Type B pancreatic cell (in vitro differentiated cells): ENCODE measurements at regions not wholly inside any gene's neighbourhood (a gene's known extent, or its start where the extent isn't known, plus 50 kb on each side); places are given as distances from the start of the nearest gene placed in this dataset.

ENCODE experiments used
- DNase-seq: peaks from one replicate; pipeline ENCODE4 v3.0.0; 2021; ENCODE audit warnings: mixed read lengths; ENCODE audit not compliant: unreplicated experiment; ENCODE audit errors: extremely low spot score
- H3K27ac Mint-ChIP-seq: 2 replicates; pipeline ENCODE4 v1.8.0; 2021; ENCODE audit warnings: mild to moderate bottlenecking, mixed read lengths
- H3K27me3 Mint-ChIP-seq: 2 replicates; pipeline ENCODE4 v1.8.0; 2021; ENCODE audit warnings: mixed read lengths
- H3K36me3 Mint-ChIP-seq: 2 replicates; pipeline ENCODE4 v1.8.0; 2021; ENCODE audit warnings: mixed read lengths
- H3K4me1 Mint-ChIP-seq: one replicate; pipeline ENCODE4 v1.8.0; 2021; ENCODE audit warnings: mixed read lengths; ENCODE audit not compliant: unreplicated experiment
- H3K4me3 Mint-ChIP-seq: 2 replicates; pipeline ENCODE4 v1.8.0; 2021; ENCODE audit warnings: mild to moderate bottlenecking, mixed read lengths
- H3K9me3 Mint-ChIP-seq: 2 replicates; pipeline ENCODE4 v1.8.0; 2021; ENCODE audit warnings: mixed read lengths
- TF ChIP-seq, protein P1 (sequence below): fragments of 200-600 bp; sonication (generic); conservative IDR thresholded peaks from 2 replicates; pipeline ENCODE4 v1.5.0; 2021; ENCODE audit warnings: antibody characterized with exemption, mild to moderate bottlenecking

DNA sequence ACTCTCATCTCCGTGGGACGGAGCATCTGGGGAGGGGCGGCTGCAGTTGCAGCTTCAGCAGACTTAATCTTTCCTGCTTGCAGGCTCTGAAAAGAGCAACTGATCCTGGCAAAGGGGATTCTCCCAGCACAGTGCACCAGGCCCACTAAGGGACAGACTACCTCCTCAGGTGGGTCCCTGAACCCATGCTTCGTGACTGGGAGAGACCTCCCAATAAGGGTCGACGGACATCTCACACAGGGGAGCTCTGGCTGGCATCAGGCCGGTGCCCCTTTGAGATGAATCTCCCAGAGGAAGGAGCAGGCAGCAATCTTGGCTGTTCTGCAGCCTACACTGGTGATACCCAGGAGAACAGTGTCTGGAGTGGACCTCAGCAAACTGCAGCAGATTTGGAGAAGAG lies 303.3 kb upstream of the FGF16 start:
- no peak for DNase-seq
- Mint-ChIP-seq H3K9me3 (no peaks in the 10 kb centered on the region), H3K27ac (no peak overlapping the region), H3K4me1 (no peaks in the 10 kb centered on the region), H3K27me3 (no peaks in the 10 kb centered on the region), H3K4me3 (no peak overlapping the region), H3K36me3 (no peaks in the 10 kb centered on the region)
- TF ChIP-seq, protein P1, sequence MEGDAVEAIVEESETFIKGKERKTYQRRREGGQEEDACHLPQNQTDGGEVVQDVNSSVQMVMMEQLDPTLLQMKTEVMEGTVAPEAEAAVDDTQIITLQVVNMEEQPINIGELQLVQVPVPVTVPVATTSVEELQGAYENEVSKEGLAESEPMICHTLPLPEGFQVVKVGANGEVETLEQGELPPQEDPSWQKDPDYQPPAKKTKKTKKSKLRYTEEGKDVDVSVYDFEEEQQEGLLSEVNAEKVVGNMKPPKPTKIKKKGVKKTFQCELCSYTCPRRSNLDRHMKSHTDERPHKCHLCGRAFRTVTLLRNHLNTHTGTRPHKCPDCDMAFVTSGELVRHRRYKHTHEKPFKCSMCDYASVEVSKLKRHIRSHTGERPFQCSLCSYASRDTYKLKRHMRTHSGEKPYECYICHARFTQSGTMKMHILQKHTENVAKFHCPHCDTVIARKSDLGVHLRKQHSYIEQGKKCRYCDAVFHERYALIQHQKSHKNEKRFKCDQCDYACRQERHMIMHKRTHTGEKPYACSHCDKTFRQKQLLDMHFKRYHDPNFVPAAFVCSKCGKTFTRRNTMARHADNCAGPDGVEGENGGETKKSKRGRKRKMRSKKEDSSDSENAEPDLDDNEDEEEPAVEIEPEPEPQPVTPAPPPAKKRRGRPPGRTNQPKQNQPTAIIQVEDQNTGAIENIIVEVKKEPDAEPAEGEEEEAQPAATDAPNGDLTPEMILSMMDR: no peak

DNA sequence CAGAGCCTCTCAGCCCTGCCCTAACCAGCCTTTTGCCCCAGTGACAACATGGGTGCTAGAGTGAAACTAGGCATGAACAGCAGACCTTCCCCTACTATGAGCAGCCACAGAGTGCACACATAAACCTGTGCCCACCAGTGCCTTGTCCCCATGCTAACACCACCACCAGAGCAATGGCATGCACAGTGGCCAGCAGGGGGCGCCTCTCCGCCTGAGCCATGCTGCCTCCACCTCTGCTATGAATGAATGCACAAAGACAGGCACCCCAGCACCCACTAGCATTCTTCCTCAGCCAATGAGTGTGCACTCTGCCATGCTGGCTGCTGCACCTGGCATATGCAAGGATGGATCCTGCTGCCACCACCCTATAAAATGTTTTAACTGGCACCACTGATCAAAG lies 286.9 kb upstream of the FGF16 start:
- Mint-ChIP-seq H3K9me3 (peaks cover 9% of the 10 kb centered on the region), H3K36me3 (no peaks in the 10 kb centered on the region), H3K27ac (no peak overlapping the region), H3K4me1 (no peaks in the 10 kb centered on the region), H3K4me3 (no peak overlapping the region), H3K27me3 (no peaks in the 10 kb centered on the region)
- TF ChIP-seq, protein P1: peak; percentile 50
- DNase-seq: no peak

DNA sequence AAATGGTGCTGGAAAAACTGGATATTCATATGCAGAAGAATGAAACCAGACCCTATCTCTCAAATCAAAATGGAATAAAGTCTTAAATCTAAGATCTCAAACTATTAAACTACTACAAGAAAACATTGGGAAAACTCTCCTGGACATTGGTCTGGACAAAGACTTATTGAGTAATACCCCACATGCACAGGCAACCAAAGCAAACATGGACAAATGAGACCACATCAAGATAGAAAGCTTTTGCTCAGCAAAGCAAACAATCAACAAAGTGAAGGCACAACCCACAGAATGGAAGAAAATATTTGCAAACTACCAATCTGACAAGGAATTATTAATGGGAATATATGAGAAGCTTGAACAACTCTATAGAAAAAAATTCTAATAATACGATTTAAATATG lies 284.4 kb upstream of the FGF16 start:
- no peak overlapping the region for H3K4me3 Mint-ChIP-seq
- TF ChIP-seq, protein P1: no peak
- no peaks in the 10 kb centered on the region for H3K36me3 Mint-ChIP-seq
- no peak for DNase-seq
- peaks cover 5% of the 10 kb centered on the region for H3K9me3 Mint-ChIP-seq
- H3K27ac Mint-ChIP-seq: no peak overlapping the region
- H3K27me3 Mint-ChIP-seq: no peaks in the 10 kb centered on the region
- H3K4me1 Mint-ChIP-seq: no peaks in the 10 kb centered on the region

DNA sequence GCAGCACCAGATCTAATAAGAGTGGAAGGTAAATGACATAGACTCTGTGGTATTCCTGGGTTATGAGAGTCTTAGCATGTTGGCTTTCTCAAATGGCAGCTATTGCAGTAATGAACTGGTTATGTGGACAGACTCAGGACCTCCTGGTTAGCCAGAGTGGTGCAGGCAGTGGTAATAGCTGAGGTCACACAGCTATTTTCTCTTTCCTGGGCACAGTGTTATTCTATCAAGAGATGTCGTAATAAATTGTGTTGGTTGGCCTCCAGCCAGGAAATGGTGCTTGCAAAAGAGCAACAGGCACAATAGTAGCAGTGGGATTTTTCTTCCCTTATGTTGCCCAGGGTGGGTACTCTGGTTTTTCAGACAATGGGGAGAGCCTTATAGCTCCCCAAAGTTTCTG lies 279.2 kb upstream of the FGF16 start:
- H3K4me1 Mint-ChIP-seq: no peaks in the 10 kb centered on the region
- H3K27me3 Mint-ChIP-seq: no peaks in the 10 kb centered on the region
- no peaks in the 10 kb centered on the region for H3K36me3 Mint-ChIP-seq
- H3K4me3 Mint-ChIP-seq: no peak overlapping the region
- no peak overlapping the region for H3K27ac Mint-ChIP-seq
- DNase-seq: no peak
- H3K9me3 Mint-ChIP-seq: no peaks in the 10 kb centered on the region
- TF ChIP-seq, protein P1: no peak

DNA sequence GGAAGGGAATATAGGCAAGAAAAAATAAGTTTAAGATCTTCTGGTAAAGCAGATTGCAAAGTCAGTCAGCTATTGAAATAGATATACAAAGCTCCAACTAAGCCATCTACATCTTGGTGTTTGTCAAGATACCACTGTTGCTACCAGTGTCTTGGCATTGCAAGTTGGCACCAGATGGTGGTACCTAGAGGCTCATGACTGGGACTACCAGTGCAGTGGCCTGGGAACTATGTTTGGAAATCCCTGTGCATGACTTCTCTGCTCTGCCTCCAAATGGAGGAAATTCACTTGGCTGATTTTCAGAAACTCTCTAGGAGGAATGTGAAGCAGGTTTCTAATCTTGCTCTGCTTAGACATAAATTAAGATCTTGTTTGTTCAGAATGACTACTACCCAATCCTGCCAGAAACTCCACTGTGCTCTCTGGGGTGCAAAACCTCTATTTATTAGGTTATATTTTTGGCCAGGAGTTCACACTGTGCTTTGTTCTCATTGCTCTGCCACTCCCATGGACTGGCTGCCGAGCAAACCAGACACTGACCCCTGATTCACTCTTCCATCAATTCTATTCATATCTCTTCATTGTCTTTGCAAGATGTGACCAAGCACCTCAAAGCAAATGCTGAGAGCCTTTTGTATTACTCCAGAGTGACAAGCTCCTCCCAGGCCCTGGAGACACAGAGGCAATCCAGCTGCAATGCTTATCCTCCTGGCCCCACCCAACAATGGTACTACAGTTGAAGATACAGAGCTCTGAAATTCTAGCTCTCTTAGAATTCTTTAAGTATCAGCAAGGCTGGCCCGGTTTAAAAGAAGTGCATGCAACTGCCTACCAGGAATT lies 272.3 kb upstream of the FGF16 start:
- Mint-ChIP-seq H3K4me3 (no peak overlapping the region), H3K27ac (no peak overlapping the region), H3K36me3 (no peaks in the 10 kb centered on the region), H3K27me3 (no peaks in the 10 kb centered on the region), H3K9me3 (no peaks in the 10 kb centered on the region), H3K4me1 (no peaks in the 10 kb centered on the region)
- no peak for DNase-seq
- TF ChIP-seq, protein P1: no peak
